ENCODE measurements at regions not wholly inside any gene's neighbourhood (a gene's known extent, or its start where the extent isn't known, plus 50 kb on each side); places are given as distances from the start of the nearest gene placed in this dataset.

- Histone ChIP-seq H3K4me2 (no peak overlapping the region), H3K27ac (no peak overlapping the region)
- TF ChIP-seq Cebpa-rat (IDR thresholded peaks at IDR 0.05), result no peak
Observed at GRCh38 chr10:60466267-60467201, 76.9 kb upstream of the ANK3 start.

GRCh38 chr10:60465801-60466200 lies 76.1 kb upstream of the ANK3 start:
- no peak for TF ChIP-seq Cebpa-rat (IDR thresholded peaks at IDR 0.05)
- Histone ChIP-seq H3K27me3 (no peaks in the 10 kb centered on the region), H4K20me1 (no peaks in the 10 kb centered on the region), H3K27ac (no peak overlapping the region), H3K9me3 (replicated peaks in 1 of 11) (no peaks in the 10 kb centered on the region), H3K4me1 (peaks cover 0 to 20% (median 1%) of the 10 kb centered on the region in 10 experiments; a peak in 8 of 20 replicates), H3K4me2 (no peak overlapping the region), H3K9ac (no peak overlapping the region), H3K4me3 (no peak overlapping the region), H3K36me3 (no peaks in the 10 kb centered on the region)

More at GRCh38 chr10:60466267-60467201, 76.9 kb upstream of the ANK3 start:
- no peak overlapping the region for H3K9ac ChIP-seq
- H3K36me3 ChIP-seq, result no peaks in the 10 kb centered on the region
- H3K4me3 ChIP-seq, result no peak overlapping the region
- peaks cover 0 to 15% (median 1%) of the 10 kb centered on the region in 10 experiments; a peak in 8 of 20 replicates for H3K4me1 ChIP-seq
- H4K20me1 ChIP-seq, result no peaks in the 10 kb centered on the region
- H3K27me3 ChIP-seq, result no peaks in the 10 kb centered on the region
- no peaks in the 10 kb centered on the region for H3K9me3 ChIP-seq (replicated peaks in 1 of 11)

GRCh38 chr10:60464659-60465058 lies 75.0 kb upstream of the ANK3 start:
- Histone ChIP-seq H3K9ac (no peak overlapping the region), H3K36me3 (no peaks in the 10 kb centered on the region), H3K4me3 (no peak overlapping the region), H3K27me3 (no peaks in the 10 kb centered on the region), H3K9me3 (replicated peaks in 1 of 11) (no peaks in the 10 kb centered on the region), H4K20me1 (no peaks in the 10 kb centered on the region), H3K4me2 (no peak overlapping the region), H3K4me1 (peaks cover 0 to 20% (median 1%) of the 10 kb centered on the region in 10 experiments; a peak in 8 of 20 replicates), H3K27ac (no peak overlapping the region)
- no peak for TF ChIP-seq Cebpa-rat (IDR thresholded peaks at IDR 0.05)

- Histone ChIP-seq H3K36me3 (no peaks in the 10 kb centered on the region), H3K27ac (no peak overlapping the region), H3K4me2 (no peak overlapping the region), H3K27me3 (no peaks in the 10 kb centered on the region), H4K20me1 (no peaks in the 10 kb centered on the region), H3K9me3 (replicated peaks in 1 of 11) (no peaks in the 10 kb centered on the region), H3K4me3 (no peak overlapping the region), H3K4me1 (peaks cover 0 to 20% (median 1%) of the 10 kb centered on the region in 10 experiments; a peak in 8 of 20 replicates), H3K9ac (no peak overlapping the region)
- TF ChIP-seq Cebpa-rat (IDR thresholded peaks at IDR 0.05), result no peak
Observed at GRCh38 chr10:60463746-60464145, 74.1 kb upstream of the ANK3 start.

GRCh38 chr10:60461688-60462087 lies 72.0 kb upstream of the ANK3 start:
- H3K4me2 ChIP-seq, result peak overlapping the region in 3 of 11 experiments; percentile 40 to 64 (median 43); a peak in 6 of 22 replicates
- H3K27ac ChIP-seq, result no peak overlapping the region; a peak in 1 of 22 replicates
- TF ChIP-seq Cebpa-rat (IDR thresholded peaks at IDR 0.05), result no peak
- no peaks in the 10 kb centered on the region for H3K36me3 ChIP-seq
- no peaks in the 10 kb centered on the region for H4K20me1 ChIP-seq
- no peaks in the 10 kb centered on the region for H3K27me3 ChIP-seq
- H3K4me1 ChIP-seq, result peaks cover 0 to 20% (median 1%) of the 10 kb centered on the region in 10 experiments; a peak in 8 of 20 replicates
- H3K4me3 ChIP-seq, result no peak overlapping the region
- H3K9ac ChIP-seq, result no peak overlapping the region
- no peaks in the 10 kb centered on the region for H3K9me3 ChIP-seq (replicated peaks in 1 of 11)

- no peak overlapping the region for H3K27ac ChIP-seq
- H3K27me3 ChIP-seq, result no peaks in the 10 kb centered on the region
- H3K4me2 ChIP-seq, result no peak overlapping the region
- H4K20me1 ChIP-seq, result no peaks in the 10 kb centered on the region
- H3K9me3 ChIP-seq (replicated peaks in 1 of 11), result no peaks in the 10 kb centered on the region
- no peak overlapping the region for H3K4me3 ChIP-seq
- no peaks in the 10 kb centered on the region for H3K36me3 ChIP-seq
- no peak for TF ChIP-seq Cebpa-rat (IDR thresholded peaks at IDR 0.05)
- H3K4me1 ChIP-seq, result peaks cover 0 to 20% (median 1%) of the 10 kb centered on the region in 10 experiments; a peak in 8 of 20 replicates
- H3K9ac ChIP-seq, result no peak overlapping the region
Observed at GRCh38 chr10:60459701-60460457, 70.2 kb upstream of the ANK3 start.

GRCh38 chr10:60456053-60456452 lies 66.4 kb upstream of the ANK3 start:
- no peaks in the 10 kb centered on the region for H3K27me3 ChIP-seq
- H3K9ac ChIP-seq, result no peak overlapping the region
- no peaks in the 10 kb centered on the region for H3K36me3 ChIP-seq
- H3K4me1 ChIP-seq, result peaks cover 0 to 12% (median 0%) of the 10 kb centered on the region in 10 experiments; a peak in 6 of 20 replicates
- H3K9me3 ChIP-seq (replicated peaks in 1 of 11), result no peaks in the 10 kb centered on the region
- H3K27ac ChIP-seq, result no peak overlapping the region
- no peak overlapping the region for H3K4me3 ChIP-seq
- no peaks in the 10 kb centered on the region for H4K20me1 ChIP-seq
- TF ChIP-seq Cebpa-rat (IDR thresholded peaks at IDR 0.05), result no peak
- no peak overlapping the region for H3K4me2 ChIP-seq

GRCh38 chr10:60454336-60454735 lies 64.7 kb upstream of the ANK3 start:
- no peak overlapping the region for H3K9ac ChIP-seq
- H3K4me1 ChIP-seq, result peaks cover 0 to 11% (median 0%) of the 10 kb centered on the region in 10 experiments; a peak in 6 of 20 replicates
- H3K9me3 ChIP-seq (replicated peaks in 1 of 11), result no peaks in the 10 kb centered on the region
- TF ChIP-seq Cebpa-rat (IDR thresholded peaks at IDR 0.05), result no peak
- no peak overlapping the region for H3K27ac ChIP-seq
- peak overlapping the region in 3 of 11 experiments; percentile 6 to 43 (median 25); a peak in 4 of 22 replicates for H3K4me2 ChIP-seq
- no peaks in the 10 kb centered on the region for H4K20me1 ChIP-seq
- H3K4me3 ChIP-seq, result no peak overlapping the region
- H3K27me3 ChIP-seq, result no peaks in the 10 kb centered on the region
- H3K36me3 ChIP-seq, result no peaks in the 10 kb centered on the region

- Histone ChIP-seq H3K4me3 (no peak overlapping the region), H3K27ac (no peak overlapping the region), H3K9ac (no peak overlapping the region), H3K9me3 (replicated peaks in 1 of 11) (no peaks in the 10 kb centered on the region), H3K4me1 (peaks cover 0 to 11% (median 0%) of the 10 kb centered on the region in 10 experiments; a peak in 6 of 20 replicates), H4K20me1 (no peaks in the 10 kb centered on the region), H3K27me3 (no peaks in the 10 kb centered on the region), H3K4me2 (no peak overlapping the region), H3K36me3 (no peaks in the 10 kb centered on the region)
- no peak for TF ChIP-seq Cebpa-rat (IDR thresholded peaks at IDR 0.05)
Observed at GRCh38 chr10:60453036-60453435, 63.4 kb upstream of the ANK3 start.
